H1 (cell line): ENCODE measurements at regions not wholly inside any gene's neighbourhood (a gene's known extent, or its start where the extent isn't known, plus 50 kb on each side); places are given as distances from the start of the nearest gene placed in this dataset.

Experiments
- CTCF ChIA-PET: fragments of 300-600 bp; sonication (Branson Sonifier 250); formaldehyde crosslinking; loops from one replicate; lab custom pipeline; 2021; ENCODE audit not compliant: partially characterized antibody; lab: Charles Lee
- POLR2A ChIA-PET: fragments of 300-600 bp; sonication (Branson Sonifier 250); formaldehyde crosslinking; loops from one replicate; lab custom pipeline; 2021; ENCODE audit warnings: inconsistent platforms; ENCODE audit not compliant: partially characterized antibody; lab: Charles Lee
- DNase-seq, 2 experiments: peaks; one replicate each; pipeline versions ENCODE4 v3.0.0 to v3.0.0-alpha.2; 2010 to 2022; ENCODE audit warnings: low spot score in 2 of 2, low read depth in 1 of 2, mixed read lengths in 1 of 2
- FAIRE-seq: peaks from 2 replicates; lab custom pipeline; 2011; peaks lifted over from hg19 to GRCh38; lab: Jason Lieb, UNC
- H2AFZ ChIP-seq: 2 replicates; pipeline ENCODE4 v1.8.1; 2012; ENCODE audit warnings: low read length, inconsistent platforms
- H2AK5ac ChIP-seq: 2 replicates; pipeline ENCODE4 v1.6.1; 2013; ENCODE audit warnings: low read depth, low read length
- H2BK120ac ChIP-seq: replicated peaks from 2 replicates; pipeline ENCODE3; 2013; ENCODE audit warnings: low read depth, low read length, inconsistent platforms
- H2BK12ac ChIP-seq: 2 replicates; pipeline ENCODE4 v1.6.1; 2013; ENCODE audit warnings: low read depth, low read length
- H2BK15ac ChIP-seq: 2 replicates; pipeline ENCODE4 v1.6.1; 2013; ENCODE audit warnings: low read length
- H2BK20ac ChIP-seq: 2 replicates; pipeline ENCODE4 v1.6.1; 2013; ENCODE audit warnings: low read length
- H2BK5ac ChIP-seq: 2 replicates; pipeline ENCODE4 v1.6.1; 2013; ENCODE audit warnings: low read depth, low read length
- H3K14ac ChIP-seq: 2 replicates; pipeline ENCODE4 v1.6.1; 2013; ENCODE audit warnings: inconsistent platforms; ENCODE audit not compliant: insufficient read length
- H3K18ac ChIP-seq: 2 replicates; pipeline ENCODE4 v1.6.1; 2013; ENCODE audit warnings: low read length; ENCODE audit errors: extremely low read depth
- H3K23ac ChIP-seq: 2 replicates; pipeline ENCODE4 v1.6.1; 2013; ENCODE audit warnings: inconsistent platforms; ENCODE audit not compliant: insufficient read length
- H3K23me2 ChIP-seq: 2 replicates; pipeline ENCODE4 v1.6.1; 2013; ENCODE audit warnings: low read depth, low read length
- H3K27ac ChIP-seq: 2 replicates; pipeline ENCODE4 v1.6.1; 2011; ENCODE audit warnings: low read depth, low read length, inconsistent platforms
- H3K27me3 ChIP-seq, 4 experiments: replicated peaks in 1 of 4; 1 replicate in 1 of 4; 2 replicates in 3 of 4; pipeline versions ENCODE4 v1.6.1 to v1.8.1; 2011 to 2013; ENCODE audit warnings: low read length in 3 of 4, mild to moderate bottlenecking in 3 of 4, inconsistent platforms in 2 of 4, mixed read lengths in 2 of 4, moderate library complexity in 1 of 4; ENCODE audit not compliant: control insufficient read depth in 3 of 4, insufficient read depth in 3 of 4; ENCODE audit errors: extremely low read depth in 1 of 4
- H3K36me3 ChIP-seq, 4 experiments: 2 replicates each; pipeline versions ENCODE4 v1.6.1 to v1.8.1; 2011 to 2013; ENCODE audit warnings: mild to moderate bottlenecking in 4 of 4, low read length in 3 of 4, moderate library complexity in 2 of 4, control low read depth in 1 of 4, inconsistent platforms in 1 of 4; ENCODE audit not compliant: insufficient read depth in 4 of 4, control insufficient read depth in 2 of 4
- H3K4ac ChIP-seq: replicated peaks from 2 replicates; pipeline ENCODE3; 2013; ENCODE audit warnings: low read length, low read depth, mixed read lengths, inconsistent platforms; ENCODE audit not compliant: insufficient read length
- H3K4me1 ChIP-seq, 4 experiments: replicated peaks in 1 of 4; 1 replicate in 1 of 4; 2 replicates in 3 of 4; pipeline versions ENCODE4 v1.6.1 to v1.8.1; 2011 to 2013; ENCODE audit warnings: low read length in 3 of 4, inconsistent platforms in 2 of 4, mixed read lengths in 1 of 4; ENCODE audit not compliant: insufficient read depth in 4 of 4, control insufficient read depth in 3 of 4
- H3K4me2 ChIP-seq, 2 experiments: 2 replicates each; pipeline versions ENCODE4 v1.6.1 to v1.8.1; 2011 to 2013; ENCODE audit warnings: low read depth in 2 of 2, low read length in 2 of 2, control low read depth in 1 of 2, inconsistent platforms in 1 of 2, mild to moderate bottlenecking in 1 of 2; ENCODE audit not compliant: insufficient read depth in 1 of 2
- H3K4me3 ChIP-seq, 4 experiments: fragments of 200-600, 300-600 bp in 1 of 4; sonication (generic), shearing (Covaris generic), sonication (Bioruptor Twin) in 1 of 4; 2 replicates each; pipeline versions ENCODE4 v1.5.1 to v1.8.1; 2011 to 2016; ENCODE audit warnings: low read length in 4 of 4, low read depth in 3 of 4, control low read depth in 2 of 4, inconsistent platforms in 2 of 4, mild to moderate bottlenecking in 2 of 4, mixed read lengths in 1 of 4, moderate library complexity in 1 of 4; ENCODE audit not compliant: insufficient read depth in 2 of 4; ENCODE audit errors: extremely low read depth in 1 of 4
- H3K56ac ChIP-seq: replicated peaks from 2 replicates; pipeline ENCODE3; 2013; ENCODE audit warnings: low read depth, mild to moderate bottlenecking, mixed read lengths, low read length, inconsistent platforms; ENCODE audit not compliant: insufficient read length
- H3K79me1 ChIP-seq: 2 replicates; pipeline ENCODE4 v1.6.1; 2013; ENCODE audit warnings: low read depth, low read length, control low read depth
- H3K79me2 ChIP-seq, 2 experiments: 2 replicates each; pipeline versions ENCODE4 v1.6.1 to v1.8.1; 2012 to 2013; ENCODE audit warnings: low read length in 2 of 2, mild to moderate bottlenecking in 2 of 2, inconsistent platforms in 1 of 2; ENCODE audit not compliant: insufficient read depth in 2 of 2, control insufficient read depth in 1 of 2
- H3K9ac ChIP-seq, 4 experiments: replicated peaks in 1 of 4; 1 replicate in 1 of 4; 2 replicates in 3 of 4; pipeline versions ENCODE4 v1.6.1 to v1.8.1; 2011 to 2013; ENCODE audit warnings: low read depth in 3 of 4, low read length in 3 of 4, control low read depth in 2 of 4, mild to moderate bottlenecking in 2 of 4, moderate library complexity in 2 of 4, inconsistent platforms in 1 of 4; ENCODE audit errors: extremely low read depth in 1 of 4
- H3K9me3 ChIP-seq, 2 experiments: 2 replicates each; pipeline versions ENCODE4 v1.6.1 to v1.8.1; 2012 to 2013; ENCODE audit warnings: mild to moderate bottlenecking in 2 of 2, moderate library complexity in 2 of 2, control low read depth in 1 of 2, inconsistent platforms in 1 of 2, low read depth in 1 of 2, low read length in 1 of 2, mixed read lengths in 1 of 2; ENCODE audit not compliant: insufficient read depth in 2 of 2
- H4K20me1 ChIP-seq, 2 experiments: replicated peaks in 1 of 2; 2 replicates each; pipeline versions ENCODE3 to v1.8.1; 2011 to 2013; ENCODE audit warnings: inconsistent platforms in 2 of 2, low read length in 2 of 2, mild to moderate bottlenecking in 1 of 2; ENCODE audit not compliant: insufficient read depth in 2 of 2, control insufficient read depth in 1 of 2
- H4K5ac ChIP-seq: 2 replicates; pipeline ENCODE4 v1.6.1; 2013; ENCODE audit warnings: low read length, low read depth, mixed read lengths, inconsistent platforms; ENCODE audit not compliant: insufficient read length
- H4K8ac ChIP-seq: 2 replicates; pipeline ENCODE4 v1.8.0; 2013; ENCODE audit warnings: mild to moderate bottlenecking, moderate library complexity, low read length, inconsistent platforms; ENCODE audit not compliant: insufficient read depth; ENCODE audit errors: extremely low read depth
- H4K91ac ChIP-seq: replicated peaks from 2 replicates; pipeline ENCODE3; 2013; ENCODE audit warnings: low read length, mixed read lengths, inconsistent platforms; ENCODE audit not compliant: insufficient read length
- BCL11A ChIP-seq, 2 experiments: IDR thresholded peaks; one replicate each; pipeline ENCODE4 v1.6.1; 2011; ENCODE audit warnings: low read depth in 2 of 2, low read length in 2 of 2, mild to moderate bottlenecking in 2 of 2
- CBX5 ChIP-seq: fragments of 300-800, 300-1000 bp; sonication (generic); IDR thresholded peaks from 2 replicates; pipeline ENCODE4 v1.7.1; 2016; ENCODE audit warnings: antibody characterized with exemption, low read length, low read depth
- CTBP2 ChIP-seq: IDR thresholded peaks from 2 replicates; pipeline ENCODE4 v1.7.0; 2011; ENCODE audit warnings: borderline replicate concordance, mild to moderate bottlenecking, moderate library complexity, mixed read lengths, low read length; ENCODE audit not compliant: insufficient read depth, insufficient read length
- POLR2AphosphoS5 ChIP-seq: IDR thresholded peaks from 2 replicates; pipeline ENCODE4 v1.6.1; 2011; ENCODE audit warnings: low read depth, low read length
- RNF2 ChIP-seq: fragments of 200-900, 300-1000 bp; sonication (generic); IDR thresholded peaks from 2 replicates; pipeline ENCODE4 v1.7.1; 2016; ENCODE audit warnings: borderline replicate concordance, low read depth, mild to moderate bottlenecking, antibody characterized with exemption, low read length; ENCODE audit not compliant: poor library complexity, severe bottlenecking; ENCODE audit errors: missing control alignments
- SAP30 ChIP-seq: fragments of 300-600 bp; sonication (generic); IDR thresholded peaks from 2 replicates; pipeline ENCODE4 v1.7.1; 2012; ENCODE audit warnings: low read length, moderate library complexity, mild to moderate bottlenecking, inconsistent platforms; ENCODE audit not compliant: insufficient read depth, insufficient replicate concordance
- SIRT6 ChIP-seq: IDR thresholded peaks from one replicate; pipeline ENCODE4 v1.7.1; 2012; ENCODE audit warnings: low read length, inconsistent platforms
- TAF7 ChIP-seq: optimal IDR thresholded peaks from 2 replicates; pipeline ENCODE3; 2011; ENCODE audit warnings: low read depth, mild to moderate bottlenecking, inconsistent platforms, low read length, moderate library complexity, borderline replicate concordance
- TCF12 ChIP-seq: IDR thresholded peaks from 2 replicates; pipeline ENCODE4 v1.6.1; 2011; ENCODE audit warnings: low read depth, mild to moderate bottlenecking, low read length
- WGBS, 2 experiments: shearing (Covaris generic) in 1 of 2; methylation state at CpG; one replicate each; pipeline versions ENCODE4 v1.1.6 to v1.1.7; 2013 to 2015; ENCODE audit warnings: low lambda C conversion rate in 2 of 2, mixed read lengths in 2 of 2, inconsistent platforms in 1 of 2, low coverage in 1 of 2, missing lambda C conversion rate in 1 of 2; ENCODE audit not compliant: insufficient replicate concordance in 2 of 2, insufficient coverage in 1 of 2, insufficient read length in 1 of 2; ENCODE audit errors: extremely low coverage in 1 of 2, missing lambda C conversion rate in 1 of 2; 5-methylcytosine and 5-hydroxymethylcytosine counted together

- H3K23ac ChIP-seq, result no peak overlapping the region
- no peak overlapping the region for H3K4me3 ChIP-seq
- no peak overlapping the region for H3K18ac ChIP-seq
- H2BK120ac ChIP-seq, result no peak overlapping the region
- CTCF ChIA-PET, result no interaction called here
- H3K56ac ChIP-seq, result no peak overlapping the region
- H3K27ac ChIP-seq, result no peak overlapping the region
- H3K36me3 ChIP-seq, result no peaks in the 10 kb centered on the region
- no peak overlapping the region for H2AFZ ChIP-seq
- POLR2A ChIA-PET, result no interaction called here
- no peak overlapping the region for H3K9ac ChIP-seq
- no peaks in the 10 kb centered on the region for H3K79me1 ChIP-seq
- no peak overlapping the region for H4K8ac ChIP-seq
- no peak overlapping the region for H3K14ac ChIP-seq
- no peaks in the 10 kb centered on the region for H3K9me3 ChIP-seq
- no peak overlapping the region for H2AK5ac ChIP-seq
- DNase-seq (no peak), FAIRE-seq (no peak)
- H2BK15ac ChIP-seq, result no peak overlapping the region
- no peak overlapping the region for H2BK12ac ChIP-seq
- no peaks in the 10 kb centered on the region for H3K27me3 ChIP-seq
- no peak overlapping the region for H2BK5ac ChIP-seq
- no peak overlapping the region for H4K5ac ChIP-seq
- H4K91ac ChIP-seq, result no peak overlapping the region
- 50% methylated on average over 2 of the region's 2 CpGs; no CpG with 5 or more reads in 1 of the 2 experiments for WGBS, 2 experiments
- no peak overlapping the region for H3K4ac ChIP-seq
- H3K4me1 ChIP-seq, result no peaks in the 10 kb centered on the region
- no peak overlapping the region for H3K4me2 ChIP-seq
- no peaks in the 10 kb centered on the region for H4K20me1 ChIP-seq
- no peak overlapping the region for H2BK20ac ChIP-seq
- H3K23me2 ChIP-seq, result no peaks in the 10 kb centered on the region; the same call in 1 of the 2 replicates
- no peaks in the 10 kb centered on the region for H3K79me2 ChIP-seq
- TF ChIP-seq POLR2AphosphoS5 (no peak), SIRT6 (no peak), CBX5 (no peak), BCL11A (IDR thresholded peaks at IDR 0.05; ENCODE audit: low read depth in 2 of 2, low read length in 2 of 2) (no peak), RNF2 (no peak), SAP30 (no peak), CTBP2 (no peak), TAF7 (no peak), TCF12 (no peak)
Observed at GRCh38 chr2:220466251-220466691, 838.8 kb downstream of the SLC4A3 start.
